Upper lobe of right lung (tissue), 1 donor: ENCODE measurements at regions not wholly inside any gene's neighbourhood (a gene's known extent, or its start where the extent isn't known, plus 50 kb on each side); places are given as distances from the start of the nearest gene placed in this dataset.

ENCODE experiments used
- ATAC-seq: fragments of 200-7000 bp; cut with Tn5 transposase; one replicate; pipeline ENCODE4 v1.9.1; 2020; ENCODE audit warnings: mild to moderate bottlenecking, moderate library complexity
- DNase-seq: peaks from one replicate; pipeline ENCODE4 v3.0.0-alpha.2; 2020
- H3K27ac ChIP-seq: fragments of 200-600 bp; one replicate; pipeline ENCODE4 v1.8.0; 2022
- H3K27me3 ChIP-seq: fragments of 200-600 bp; one replicate; pipeline ENCODE4 v1.8.0; 2022; ENCODE audit warnings: mild to moderate bottlenecking
- H3K36me3 ChIP-seq: fragments of 200-600 bp; one replicate; pipeline ENCODE4 v1.8.0; 2022
- H3K4me1 ChIP-seq: fragments of 200-600 bp; one replicate; pipeline ENCODE4 v1.8.0; 2022
- H3K4me3 ChIP-seq: fragments of 200-600 bp; one replicate; pipeline ENCODE4 v1.8.0; 2022; ENCODE audit warnings: mild to moderate bottlenecking
- H3K9me3 ChIP-seq: fragments of 200-600 bp; one replicate; pipeline ENCODE4 v1.8.0; 2022
- intact Hi-C: fragments of 100-400 bp; cut with DNase I; formaldehyde crosslinking; loops from one replicate; pipeline ENCODE4 v1.11.0; 2022
- TF ChIP-seq, protein P1 (sequence below): fragments of 200-600 bp; IDR thresholded peaks from one replicate; pipeline ENCODE4 v1.8.0; 2022; ENCODE audit warnings: antibody characterized with exemption
- donor health status: DM: no; HTN: yes; CAD: no; lungs with severe emphysema.

DNA sequence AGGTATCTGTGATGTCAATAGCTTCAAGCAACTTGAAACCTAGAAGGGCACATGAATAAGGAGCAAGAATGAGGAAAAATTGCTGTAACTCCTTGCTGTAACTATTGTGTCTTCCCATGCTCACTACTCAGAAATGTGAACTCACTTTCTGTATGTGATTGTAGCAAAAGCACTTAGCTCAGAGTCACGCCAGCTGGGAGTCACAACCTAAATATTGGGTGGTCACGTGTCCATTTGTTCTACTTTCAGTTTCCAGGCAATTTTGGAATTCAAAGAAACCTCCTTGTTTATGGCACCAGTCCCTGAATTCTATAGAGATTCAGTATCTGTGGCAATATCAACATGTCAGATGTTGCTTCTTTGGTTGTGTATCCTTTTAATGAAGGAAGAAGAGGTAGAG is 241.6 kb upstream of the AZI2 start:
- Histone ChIP-seq H3K27me3 (no peaks in the 10 kb centered on the region), H3K27ac (no peak overlapping the region), H3K9me3 (no peaks in the 10 kb centered on the region), H3K36me3 (no peaks in the 10 kb centered on the region), H3K4me3 (no peak overlapping the region), H3K4me1 (no peaks in the 10 kb centered on the region)
- no peak for ATAC-seq
- TF ChIP-seq, protein P1, sequence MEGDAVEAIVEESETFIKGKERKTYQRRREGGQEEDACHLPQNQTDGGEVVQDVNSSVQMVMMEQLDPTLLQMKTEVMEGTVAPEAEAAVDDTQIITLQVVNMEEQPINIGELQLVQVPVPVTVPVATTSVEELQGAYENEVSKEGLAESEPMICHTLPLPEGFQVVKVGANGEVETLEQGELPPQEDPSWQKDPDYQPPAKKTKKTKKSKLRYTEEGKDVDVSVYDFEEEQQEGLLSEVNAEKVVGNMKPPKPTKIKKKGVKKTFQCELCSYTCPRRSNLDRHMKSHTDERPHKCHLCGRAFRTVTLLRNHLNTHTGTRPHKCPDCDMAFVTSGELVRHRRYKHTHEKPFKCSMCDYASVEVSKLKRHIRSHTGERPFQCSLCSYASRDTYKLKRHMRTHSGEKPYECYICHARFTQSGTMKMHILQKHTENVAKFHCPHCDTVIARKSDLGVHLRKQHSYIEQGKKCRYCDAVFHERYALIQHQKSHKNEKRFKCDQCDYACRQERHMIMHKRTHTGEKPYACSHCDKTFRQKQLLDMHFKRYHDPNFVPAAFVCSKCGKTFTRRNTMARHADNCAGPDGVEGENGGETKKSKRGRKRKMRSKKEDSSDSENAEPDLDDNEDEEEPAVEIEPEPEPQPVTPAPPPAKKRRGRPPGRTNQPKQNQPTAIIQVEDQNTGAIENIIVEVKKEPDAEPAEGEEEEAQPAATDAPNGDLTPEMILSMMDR: no peak
- DNase-seq: no peak
- intact Hi-C loops: no loop called here

DNA sequence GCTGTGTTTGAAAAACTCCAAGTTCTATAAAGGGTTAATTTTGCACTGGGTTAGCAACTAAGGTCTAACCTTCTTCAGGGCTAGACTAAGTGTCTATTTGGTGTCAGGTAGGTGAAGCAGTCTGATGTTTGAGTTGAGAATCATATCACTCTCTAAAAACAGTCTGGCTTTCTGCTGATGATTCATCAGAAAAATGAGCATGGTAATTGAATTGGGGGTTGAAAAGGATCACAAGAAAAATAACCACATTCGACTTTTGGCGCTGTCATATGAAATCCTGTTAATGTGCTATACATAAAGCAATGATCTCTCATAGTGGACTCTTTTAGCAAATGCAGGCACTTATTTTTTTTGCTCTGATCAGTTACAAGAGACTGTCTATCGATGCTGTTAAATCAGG is 242.2 kb upstream of the AZI2 start:
- TF ChIP-seq, protein P1: no peak
- ATAC-seq: no peak
- no peaks in the 10 kb centered on the region for H3K9me3 ChIP-seq
- H3K36me3 ChIP-seq: no peaks in the 10 kb centered on the region
- H3K27ac ChIP-seq: no peak overlapping the region
- no peaks in the 10 kb centered on the region for H3K27me3 ChIP-seq
- DNase-seq: no peak
- no peaks in the 10 kb centered on the region for H3K4me1 ChIP-seq
- intact Hi-C loops: no loop called here
- H3K4me3 ChIP-seq: no peak overlapping the region

DNA sequence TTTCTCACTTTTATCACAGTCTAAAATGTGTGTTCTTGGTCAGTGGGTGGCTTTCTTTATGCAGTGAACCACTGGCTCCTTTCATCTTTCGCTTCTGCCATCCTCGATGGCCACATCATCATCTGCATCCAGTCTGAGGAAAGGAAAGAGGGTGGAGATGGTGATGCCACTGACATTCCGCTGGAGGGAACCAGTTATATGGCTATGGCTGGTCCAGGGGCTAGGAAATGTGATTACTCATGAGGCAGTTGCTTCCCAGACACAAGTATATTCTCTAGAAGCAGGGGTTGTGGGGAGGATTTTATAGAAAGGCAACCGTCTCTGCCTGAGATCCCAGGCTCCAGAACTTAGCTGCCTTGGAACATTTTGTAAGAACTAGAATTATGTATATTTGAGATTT is 246.7 kb upstream of the AZI2 start:
- H3K4me3 ChIP-seq: no peak overlapping the region
- no peak overlapping the region for H3K27ac ChIP-seq
- H3K27me3 ChIP-seq: no peaks in the 10 kb centered on the region
- DNase-seq (no peak), ATAC-seq (no peak)
- no peaks in the 10 kb centered on the region for H3K4me1 ChIP-seq
- no peaks in the 10 kb centered on the region for H3K36me3 ChIP-seq
- intact Hi-C loops: no loop called here
- TF ChIP-seq, protein P1: no peak
- no peaks in the 10 kb centered on the region for H3K9me3 ChIP-seq

DNA sequence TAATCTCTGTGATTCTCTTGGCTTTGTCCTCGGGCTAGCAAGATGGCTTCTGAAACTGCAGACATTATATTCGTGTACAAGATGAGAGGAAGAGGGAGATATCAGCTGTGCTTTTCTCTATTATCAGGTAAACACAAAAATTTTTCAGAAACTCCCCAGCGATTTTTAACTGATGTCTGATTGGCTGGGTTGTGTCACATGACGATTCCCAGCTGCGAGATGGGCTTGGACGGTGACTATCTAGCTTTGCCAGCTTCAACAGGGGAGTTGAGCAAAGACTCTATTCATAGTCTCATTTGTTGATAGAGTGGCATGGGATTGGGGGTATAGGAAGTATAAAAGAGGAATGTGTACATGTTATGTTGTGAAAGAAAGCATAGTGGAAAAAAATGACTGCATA is 248.8 kb upstream of the AZI2 start:
- ATAC-seq: no peak
- Histone ChIP-seq H3K4me3 (no peak overlapping the region), H3K9me3 (no peaks in the 10 kb centered on the region), H3K27ac (no peak overlapping the region), H3K4me1 (no peaks in the 10 kb centered on the region), H3K36me3 (no peaks in the 10 kb centered on the region), H3K27me3 (no peaks in the 10 kb centered on the region)
- intact Hi-C loops: no loop called here
- DNase-seq: no peak
- TF ChIP-seq, protein P1: no peak

DNA sequence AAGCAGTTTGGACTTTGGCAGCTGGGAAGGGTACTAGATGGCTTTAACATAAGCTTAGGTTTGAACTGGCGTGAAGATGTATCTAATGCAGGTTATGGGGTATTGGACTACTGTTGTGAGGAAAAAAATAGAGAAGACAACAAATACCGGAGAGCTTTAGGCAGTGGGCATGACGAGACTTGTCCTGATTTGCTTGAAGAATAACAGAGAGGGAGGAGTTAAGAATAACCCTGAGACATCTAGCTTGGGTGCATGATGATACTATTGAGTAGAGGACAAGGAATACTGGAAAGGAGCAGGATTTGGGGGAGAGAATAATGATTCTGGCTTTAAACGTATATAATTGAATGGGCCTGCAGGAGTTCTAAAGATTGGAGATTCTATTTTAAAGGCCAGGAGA is 249.5 kb upstream of the AZI2 start:
- no peak for ATAC-seq
- H3K9me3 ChIP-seq: no peaks in the 10 kb centered on the region
- no peaks in the 10 kb centered on the region for H3K4me1 ChIP-seq
- H3K27ac ChIP-seq: no peak overlapping the region
- DNase-seq: no peak
- H3K36me3 ChIP-seq: no peaks in the 10 kb centered on the region
- no peaks in the 10 kb centered on the region for H3K27me3 ChIP-seq
- TF ChIP-seq, protein P1: no peak
- no peak overlapping the region for H3K4me3 ChIP-seq
- intact Hi-C loops: no loop called here

DNA sequence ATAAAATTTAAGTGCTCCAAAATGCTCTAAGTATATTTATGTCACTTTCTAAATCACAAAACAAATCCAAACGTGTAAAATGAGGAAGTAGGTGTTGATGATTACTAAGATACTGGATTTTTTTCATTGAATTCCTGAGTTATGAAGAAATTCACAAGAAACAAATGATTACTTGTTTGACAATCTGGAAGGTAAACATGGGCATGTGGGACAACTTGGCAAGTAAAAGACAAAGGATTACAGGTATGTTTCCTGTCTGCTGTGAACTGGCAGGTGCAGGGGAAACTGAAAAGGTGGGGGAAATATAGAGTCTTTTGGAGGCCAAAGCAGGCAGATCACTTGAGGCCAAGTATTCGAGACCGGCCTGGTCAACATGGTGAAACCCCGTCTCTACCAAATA is 252.7 kb upstream of the AZI2 start:
- H3K27ac ChIP-seq: no peak overlapping the region

More for the DNA sequence above, 252.7 kb upstream of the AZI2 start:
- no peaks in the 10 kb centered on the region for H3K4me1 ChIP-seq
- ATAC-seq (no peak), DNase-seq (no peak)
- no peaks in the 10 kb centered on the region for H3K27me3 ChIP-seq
- H3K9me3 ChIP-seq: no peaks in the 10 kb centered on the region
- no peak overlapping the region for H3K4me3 ChIP-seq
- TF ChIP-seq, protein P1: no peak
- no peaks in the 10 kb centered on the region for H3K36me3 ChIP-seq
- intact Hi-C loops: no loop called here
